PFSK-1 (cell line): ENCODE measurements at regions not wholly inside any gene's neighbourhood (a gene's known extent, or its start where the extent isn't known, plus 50 kb on each side); places are given as distances from the start of the nearest gene placed in this dataset.

ENCODE experiments used
- FOXP2 ChIP-seq: optimal IDR thresholded peaks from 2 replicates; pipeline ENCODE3; 2011; ENCODE audit warnings: borderline replicate concordance, control low read depth, inconsistent platforms; ENCODE audit not compliant: insufficient read depth; ENCODE audit errors: extremely low read length, extremely low read depth
- POLR2AphosphoS5 ChIP-seq: IDR thresholded peaks from 2 replicates; pipeline ENCODE4 v1.6.1; 2012; ENCODE audit warnings: low read depth, mild to moderate bottlenecking, control low read depth, low read length, moderate library complexity
- REST ChIP-seq, 2 experiments: IDR thresholded peaks; 2 replicates each; pipeline versions ENCODE4 v1.6.1 to v1.8.0; 2011 to 2012; ENCODE audit warnings: low read depth in 2 of 2, low read length in 2 of 2, control low read depth in 1 of 2, inconsistent platforms in 1 of 2, mild to moderate bottlenecking in 1 of 2, moderate library complexity in 1 of 2; ENCODE audit not compliant: insufficient read depth in 1 of 2
- SIN3A ChIP-seq: IDR thresholded peaks from 2 replicates; pipeline ENCODE4 v1.6.1; 2012; ENCODE audit warnings: mild to moderate bottlenecking, low read length, moderate library complexity, borderline replicate concordance; ENCODE audit not compliant: insufficient read depth
- TAF1 ChIP-seq: IDR thresholded peaks from 2 replicates; pipeline ENCODE4 v1.6.1; 2012; ENCODE audit warnings: low read length, control low read depth, borderline replicate concordance; ENCODE audit not compliant: insufficient read depth

GRCh38 chr1:67957066-67957465 is 93.4 kb downstream of the DIRAS3 start:
- TF ChIP-seq FOXP2: no peak
- no peak for TF ChIP-seq REST (IDR thresholded peaks at IDR 0.05; ENCODE audit: insufficient read depth in 1 of 2, low read depth in 2 of 2, low read length in 2 of 2)
- TF ChIP-seq POLR2AphosphoS5: no peak
- no peak for TF ChIP-seq SIN3A
- TF ChIP-seq TAF1: no peak

- TF ChIP-seq POLR2AphosphoS5 (no peak), FOXP2 (no peak), REST (IDR thresholded peaks at IDR 0.05; ENCODE audit: insufficient read depth in 1 of 2, low read depth in 2 of 2, low read length in 2 of 2) (no peak), TAF1 (no peak), SIN3A (no peak)
Measured at GRCh38 chr1:67956116-67956515, 94.3 kb downstream of the DIRAS3 start.

- TF ChIP-seq REST (IDR thresholded peaks at IDR 0.05; ENCODE audit: insufficient read depth in 1 of 2, low read depth in 2 of 2, low read length in 2 of 2): no peak
- no peak for TF ChIP-seq POLR2AphosphoS5
- TF ChIP-seq FOXP2: no peak
- TF ChIP-seq TAF1: no peak
Measured at GRCh38 chr1:67955591-67955990, 94.8 kb downstream of the DIRAS3 start.

- TF ChIP-seq REST (IDR thresholded peaks at IDR 0.05; ENCODE audit: insufficient read depth in 1 of 2, low read depth in 2 of 2, low read length in 2 of 2) (no peak), POLR2AphosphoS5 (no peak), FOXP2 (no peak), SIN3A (no peak), TAF1 (no peak)
Measured at GRCh38 chr1:67953301-67953700, 97.1 kb downstream of the DIRAS3 start.

- TF ChIP-seq REST (IDR thresholded peaks at IDR 0.05; ENCODE audit: insufficient read depth in 1 of 2, low read depth in 2 of 2, low read length in 2 of 2) (no peak), FOXP2 (no peak), TAF1 (no peak), POLR2AphosphoS5 (no peak), SIN3A (no peak)
Measured at GRCh38 chr1:67952071-67952470, 98.4 kb downstream of the DIRAS3 start.
